HCEC 1CT (cell line): ENCODE measurements at regions not wholly inside any gene's neighbourhood (a gene's known extent, or its start where the extent isn't known, plus 50 kb on each side); places are given as distances from the start of the nearest gene placed in this dataset.
"Not testable (repeated sequence)": the region's sequence is repeated elsewhere in the genome, so short reads cannot be mapped to it uniquely, and the experiment has no call there.

ENCODE experiments used
- DNase-seq: peaks from one replicate; pipeline ENCODE4 v3.0.0-alpha.2; 2017

- no peak for DNase-seq
These were observed 319.2 kb upstream of the PRICKLE1 start for GRCh38 chr12:42908712-42909111.

GRCh38 chr12:42906801-42907200 is 317.3 kb upstream of the PRICKLE1 start:
- DNase-seq: not testable (repeated sequence)

- no peak for DNase-seq
These were observed 315.8 kb upstream of the PRICKLE1 start for GRCh38 chr12:42905419-42905705.

DNA sequence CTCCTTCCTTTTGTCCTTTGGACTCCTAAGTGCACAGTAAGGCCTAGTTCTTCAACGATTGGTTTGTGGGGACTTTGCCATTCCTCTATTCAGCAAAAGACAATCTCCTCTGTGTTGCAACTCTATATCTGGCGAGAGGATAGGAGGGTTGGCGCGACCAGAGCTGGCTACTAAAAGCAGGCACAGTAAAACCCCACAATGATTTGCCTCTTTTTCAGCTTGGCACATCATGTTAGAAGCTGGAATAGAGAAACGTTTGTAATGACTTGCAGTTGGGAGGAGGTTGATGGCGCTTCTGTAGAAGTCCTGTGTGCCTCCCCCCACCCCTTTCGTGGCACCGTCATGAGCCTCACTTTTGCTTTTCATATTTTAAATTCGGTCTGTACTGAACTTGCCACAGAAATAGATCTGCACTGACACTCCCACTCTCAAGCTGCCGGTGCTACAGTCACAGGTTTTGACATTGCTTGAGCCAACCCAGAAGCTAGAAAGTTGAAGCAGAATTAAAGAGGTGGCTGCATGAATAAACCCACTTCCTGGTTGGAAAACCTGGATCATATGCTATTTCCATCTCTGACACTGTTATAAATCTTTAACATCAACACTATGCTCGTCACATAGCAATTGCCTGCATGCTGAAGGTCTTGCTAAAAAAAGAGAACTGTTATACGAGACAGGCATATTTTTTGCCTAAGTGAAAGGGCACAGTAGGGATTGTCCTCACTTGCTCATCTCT is 315.3 kb upstream of the PRICKLE1 start:
- DNase-seq: no peak

DNA sequence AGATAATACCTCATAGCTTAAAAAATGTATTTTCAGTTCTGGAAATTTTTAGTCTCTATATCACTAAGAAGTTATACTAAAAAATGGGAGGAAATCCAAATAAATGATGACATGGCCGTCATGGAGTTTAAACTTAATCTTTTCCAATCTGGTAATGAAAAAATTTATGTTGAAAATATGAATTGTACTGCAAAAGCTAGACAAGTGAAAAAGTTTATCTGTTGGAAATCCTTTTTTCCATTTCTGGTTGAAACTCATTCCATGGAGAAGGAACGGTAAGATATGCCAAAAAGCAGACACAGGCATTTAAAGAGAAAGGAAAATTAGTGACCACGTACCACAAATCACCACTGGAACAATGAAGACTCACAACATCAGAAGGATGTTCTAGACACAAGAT is 314.2 kb upstream of the PRICKLE1 start:
- no peak for DNase-seq

DNA sequence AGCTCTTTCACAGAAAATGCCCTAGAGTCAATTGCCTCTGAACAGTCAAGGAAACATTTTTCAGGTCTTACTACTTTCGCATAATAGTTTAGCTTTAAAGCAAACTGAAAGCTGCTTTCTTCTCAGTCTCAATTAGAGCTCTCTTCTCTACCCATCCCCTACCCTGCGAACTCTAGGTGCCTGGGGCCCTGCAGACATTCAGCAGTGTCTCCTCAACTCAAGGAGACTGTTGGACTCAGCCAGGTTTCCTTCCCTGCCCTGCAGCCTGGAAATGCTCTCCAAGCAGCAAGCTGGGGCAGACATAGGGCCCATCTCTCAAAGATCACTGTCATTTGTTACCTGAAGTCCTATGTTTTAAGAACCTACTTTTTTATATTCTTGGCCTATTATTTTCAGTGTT is 312.5 kb upstream of the PRICKLE1 start:
- DNase-seq: no peak

DNA sequence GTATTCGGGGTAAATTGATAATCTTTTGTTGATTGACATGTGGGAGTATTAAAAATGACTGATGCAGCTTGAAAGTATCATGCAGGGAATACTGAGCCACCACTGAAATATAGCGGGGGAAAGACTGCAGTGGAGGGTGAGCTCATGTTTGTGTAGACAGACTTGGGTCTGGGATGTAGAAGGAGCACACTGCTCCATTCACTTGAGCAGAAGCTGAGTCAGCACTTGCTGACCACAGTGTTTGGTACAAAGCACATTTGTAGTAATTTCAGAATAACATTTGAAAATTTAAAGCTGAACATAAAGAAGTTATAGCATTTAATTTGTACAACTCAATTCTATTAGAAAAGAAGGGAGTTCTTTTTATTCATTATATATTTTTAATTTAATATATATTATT is 304.3 kb upstream of the PRICKLE1 start:
- no peak for DNase-seq

- no peak for DNase-seq
These were observed 303.4 kb upstream of the PRICKLE1 start for GRCh38 chr12:42892702-42893551.

GRCh38 chr12:42887657-42888056 is 298.1 kb upstream of the PRICKLE1 start:
- peak; percentile 4 for DNase-seq

DNA sequence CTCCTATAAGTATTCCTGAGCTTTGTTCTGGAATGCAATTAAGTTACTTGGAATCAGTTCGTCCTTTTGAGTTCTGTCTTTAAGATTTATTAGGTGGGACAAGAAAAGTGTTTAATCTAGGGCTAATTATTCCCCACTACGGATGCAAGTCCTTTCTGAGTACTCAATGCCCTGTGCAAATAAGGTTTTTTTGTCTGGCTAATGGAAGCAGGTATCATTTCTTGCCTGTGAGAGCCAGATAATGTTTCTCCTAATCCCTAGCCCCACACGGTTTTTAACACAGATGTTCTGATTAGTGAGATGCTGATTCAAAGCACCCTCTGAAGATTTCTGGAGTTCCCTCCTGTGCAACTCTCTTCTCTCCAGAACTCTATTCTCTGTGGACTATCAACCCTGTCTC is 296.6 kb upstream of the PRICKLE1 start:
- DNase-seq: no peak

DNA sequence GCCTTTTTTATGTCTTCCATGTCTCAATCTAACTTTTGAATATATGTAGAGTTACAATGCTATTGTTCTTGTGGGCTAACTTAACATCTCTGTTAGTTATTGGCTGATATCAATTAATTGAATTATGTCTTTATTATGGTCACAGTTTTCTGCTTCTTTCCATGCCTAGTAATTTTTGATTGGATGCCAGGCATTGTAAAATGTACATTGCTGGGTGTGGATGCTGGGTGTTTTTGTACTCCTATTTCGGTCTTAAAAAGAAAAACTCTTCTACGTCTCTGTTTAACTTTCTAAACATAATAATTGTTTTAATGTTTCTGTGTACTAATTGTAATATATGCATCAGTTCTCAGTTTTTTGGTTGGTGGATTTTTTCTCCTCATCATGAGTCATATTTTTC is 296.1 kb upstream of the PRICKLE1 start:
- no peak for DNase-seq

DNA sequence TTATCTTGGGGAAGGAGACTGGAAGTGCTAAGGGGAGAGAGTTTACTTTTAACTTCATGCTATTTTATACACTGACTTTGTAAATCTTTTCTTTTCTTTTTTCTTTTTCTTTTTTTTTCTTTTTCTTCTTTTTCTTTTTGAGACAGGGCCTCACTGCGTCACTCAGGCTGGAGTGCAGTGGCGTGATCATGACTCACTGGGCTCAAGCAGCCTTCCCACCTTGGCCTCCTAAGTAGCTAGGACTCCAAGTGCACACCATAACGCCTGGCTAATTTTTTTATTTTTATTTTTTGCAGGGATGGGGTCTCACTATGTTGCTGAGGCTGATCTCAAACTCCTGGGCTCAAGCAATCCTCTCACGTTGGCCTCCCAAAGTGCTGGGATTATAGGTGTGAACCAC is 294.6 kb upstream of the PRICKLE1 start:
- DNase-seq: no peak

- DNase-seq: peak; percentile 10
These were observed 283.9 kb upstream of the PRICKLE1 start for GRCh38 chr12:42873401-42873800.

GRCh38 chr12:42871816-42872215 is 282.3 kb upstream of the PRICKLE1 start:
- DNase-seq: no peak

- no peak for DNase-seq
These were observed 278.7 kb upstream of the PRICKLE1 start for GRCh38 chr12:42868291-42868690.

DNA sequence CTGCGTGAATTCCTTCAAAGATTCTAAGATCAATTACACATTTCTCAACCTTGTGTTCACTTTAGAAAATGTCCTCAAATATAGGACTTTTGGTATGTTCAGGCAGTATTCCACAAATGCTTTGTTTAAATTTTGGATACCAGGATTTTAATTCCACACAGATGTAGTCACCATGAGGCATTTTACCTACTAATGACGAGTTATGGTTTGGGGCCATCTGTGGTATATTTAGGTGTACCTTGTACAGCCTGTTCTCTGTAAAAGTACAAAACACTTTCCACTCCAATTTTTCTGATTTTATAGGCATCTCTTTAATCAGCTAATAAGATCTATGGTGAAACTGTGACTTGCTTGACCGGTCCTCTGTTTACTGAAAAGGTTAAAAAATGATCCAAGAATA is 275.7 kb upstream of the PRICKLE1 start:
- DNase-seq: peak; percentile 3

DNA sequence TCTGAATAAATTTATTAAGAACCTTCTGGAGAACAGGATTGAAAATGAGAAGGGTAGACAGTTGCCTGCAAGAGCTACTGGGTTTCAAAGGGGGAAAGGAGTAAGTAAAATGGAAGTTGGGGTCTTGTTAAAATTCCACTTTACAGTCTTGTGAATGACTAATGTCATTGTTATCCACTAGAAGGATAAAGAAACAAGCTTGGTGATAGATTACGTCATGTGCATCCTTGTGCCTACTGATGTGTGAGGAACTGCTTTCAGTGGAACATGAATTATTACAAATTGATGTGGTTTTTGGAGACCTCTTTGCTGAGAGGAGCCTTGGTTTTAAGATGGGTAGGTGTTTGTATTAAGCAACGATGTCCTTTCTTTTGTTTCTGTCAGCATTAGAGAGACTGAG is 272.5 kb upstream of the PRICKLE1 start:
- peak; percentile 15 for DNase-seq

DNA sequence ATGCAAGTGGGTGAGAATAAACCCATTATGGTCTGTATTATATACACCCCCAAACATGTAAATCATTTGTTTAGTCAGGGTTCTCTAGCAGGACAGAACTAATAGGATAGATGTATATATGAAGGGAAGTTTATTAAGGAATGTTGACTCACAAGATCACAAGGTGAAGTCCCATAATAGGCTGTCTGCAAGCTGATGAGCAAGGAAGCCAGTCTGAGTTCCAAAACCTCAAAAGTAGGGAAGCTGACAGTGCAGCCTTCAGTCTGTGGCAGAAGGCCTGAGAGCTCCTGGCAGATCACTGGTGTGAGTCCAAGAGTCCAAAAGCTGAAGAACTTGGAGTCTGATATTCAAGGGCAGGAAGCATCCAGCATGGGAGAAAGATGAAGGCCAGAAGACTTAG is 270.8 kb upstream of the PRICKLE1 start:
- DNase-seq: peak; percentile 43

- peak; percentile 10 for DNase-seq
These were observed 270.1 kb upstream of the PRICKLE1 start for GRCh38 chr12:42859612-42860011.

DNA sequence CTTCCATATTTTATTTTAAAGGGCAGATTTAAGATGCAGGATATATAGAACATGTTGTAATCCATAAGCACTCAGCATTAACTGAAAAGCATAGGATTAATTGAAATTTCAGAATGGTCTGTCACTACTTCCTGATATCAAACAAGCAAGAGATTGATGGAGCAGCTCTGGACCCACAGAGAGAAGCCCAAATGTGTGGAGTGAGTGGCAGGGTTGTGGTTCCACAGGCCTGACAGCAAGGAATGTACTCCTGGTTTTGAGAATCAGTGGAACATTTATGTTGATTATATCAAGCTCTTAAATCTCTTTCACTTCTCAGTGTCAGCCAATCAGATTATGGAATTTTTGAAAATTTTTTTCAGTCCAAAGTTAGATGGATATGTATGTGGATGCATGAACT is 267.6 kb upstream of the PRICKLE1 start:
- DNase-seq: no peak

DNA sequence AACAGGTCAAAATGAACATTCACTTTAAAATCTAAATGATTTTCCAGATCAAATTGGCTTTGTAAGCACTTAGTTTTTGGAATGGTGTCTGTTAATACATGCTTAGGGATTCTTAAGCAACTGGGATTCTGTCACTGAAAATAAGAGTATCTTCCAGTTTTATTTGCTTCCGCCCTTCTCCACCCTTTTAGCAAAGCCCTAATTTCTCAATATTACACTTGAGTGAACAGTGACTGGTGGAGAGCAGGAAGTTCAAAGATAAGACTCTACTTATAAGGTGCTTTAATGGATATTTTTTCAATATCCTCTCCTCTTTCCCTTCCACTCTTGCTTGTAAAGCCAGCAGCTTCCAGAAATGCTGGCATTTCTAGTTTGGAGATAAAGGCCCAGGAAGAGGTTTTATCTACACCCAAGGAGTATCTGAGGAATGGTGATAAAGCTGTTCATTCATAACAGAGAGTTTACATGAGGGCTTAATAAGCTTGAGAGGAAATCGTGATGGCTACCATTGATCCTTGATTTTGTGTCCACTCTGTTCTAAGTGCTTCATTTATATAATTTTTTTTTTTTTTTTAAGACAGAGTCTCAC is 265.9 kb upstream of the PRICKLE1 start:
- DNase-seq: no peak

DNA sequence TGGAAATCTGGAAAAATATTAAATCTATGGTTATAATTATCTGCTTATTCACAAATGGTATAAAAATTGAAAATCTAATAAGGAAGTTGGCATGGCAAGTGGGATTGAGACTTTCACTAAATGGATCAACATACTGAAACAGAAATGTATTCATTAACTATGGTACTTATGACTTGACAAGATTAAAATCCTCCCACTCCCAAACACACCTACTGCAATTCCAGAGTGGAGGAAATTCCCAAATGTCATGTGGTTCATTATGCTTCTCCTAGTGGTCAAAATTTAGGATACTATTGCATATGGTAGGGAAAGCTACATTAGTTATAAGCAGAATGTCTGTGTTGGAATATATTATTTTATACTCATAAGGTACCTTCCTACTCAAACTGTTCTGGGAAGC is 265.3 kb upstream of the PRICKLE1 start:
- DNase-seq: no peak

- DNase-seq: no peak
These were observed 264.7 kb upstream of the PRICKLE1 start for GRCh38 chr12:42854208-42854607.
